ENCODE measurements at regions not wholly inside any gene's neighbourhood (a gene's known extent, or its start where the extent isn't known, plus 50 kb on each side); places are given as distances from the start of the nearest gene placed in this dataset.

- TF ChIP-seq USF2 (IDR thresholded peaks at IDR 0.05) (no peak), MYC (IDR thresholded peaks at IDR 0.05; ENCODE audit: borderline replicate concordance, low read length) (no peak), ZSCAN20 (CRISPR knock-in tag; IDR thresholded peaks at IDR 0.05) (no peak), PHF8 (IDR thresholded peaks at IDR 0.05; ENCODE audit: borderline replicate concordance, low read depth) (no peak), KDM5A (IDR thresholded peaks at IDR 0.05) (no peak), CTCF (IDR thresholded peaks at IDR 0.05) (no peak), SMC3 (IDR thresholded peaks at IDR 0.05) (no peak), HDAC2 (IDR thresholded peaks at IDR 0.05) (no peak), BCL3 (IDR thresholded peaks at IDR 0.05) (no peak), POLR2A (IDR thresholded peaks at IDR 0.05; ENCODE audit: low read length) (no peak), CHD4 (IDR thresholded peaks at IDR 0.05; ENCODE audit: borderline replicate concordance) (no peak), ZFP36 (IDR thresholded peaks at IDR 0.05; ENCODE audit: borderline replicate concordance, partially characterized antibody) (no peak), BHLHE40 (IDR thresholded peaks at IDR 0.05; ENCODE audit: low read depth, low read length) (no peak)
These were observed 369.4 kb upstream of the NDST3 start for GRCh38 chr4:117664706-117665444.

Measured in A549 (cell line).